ENCODE measurements at regions not wholly inside any gene's neighbourhood (a gene's known extent, or its start where the extent isn't known, plus 50 kb on each side); places are given as distances from the start of the nearest gene placed in this dataset.
A peak's percentile ranks its signal among the peaks of the same experiment; 100 is the strongest.

DNA sequence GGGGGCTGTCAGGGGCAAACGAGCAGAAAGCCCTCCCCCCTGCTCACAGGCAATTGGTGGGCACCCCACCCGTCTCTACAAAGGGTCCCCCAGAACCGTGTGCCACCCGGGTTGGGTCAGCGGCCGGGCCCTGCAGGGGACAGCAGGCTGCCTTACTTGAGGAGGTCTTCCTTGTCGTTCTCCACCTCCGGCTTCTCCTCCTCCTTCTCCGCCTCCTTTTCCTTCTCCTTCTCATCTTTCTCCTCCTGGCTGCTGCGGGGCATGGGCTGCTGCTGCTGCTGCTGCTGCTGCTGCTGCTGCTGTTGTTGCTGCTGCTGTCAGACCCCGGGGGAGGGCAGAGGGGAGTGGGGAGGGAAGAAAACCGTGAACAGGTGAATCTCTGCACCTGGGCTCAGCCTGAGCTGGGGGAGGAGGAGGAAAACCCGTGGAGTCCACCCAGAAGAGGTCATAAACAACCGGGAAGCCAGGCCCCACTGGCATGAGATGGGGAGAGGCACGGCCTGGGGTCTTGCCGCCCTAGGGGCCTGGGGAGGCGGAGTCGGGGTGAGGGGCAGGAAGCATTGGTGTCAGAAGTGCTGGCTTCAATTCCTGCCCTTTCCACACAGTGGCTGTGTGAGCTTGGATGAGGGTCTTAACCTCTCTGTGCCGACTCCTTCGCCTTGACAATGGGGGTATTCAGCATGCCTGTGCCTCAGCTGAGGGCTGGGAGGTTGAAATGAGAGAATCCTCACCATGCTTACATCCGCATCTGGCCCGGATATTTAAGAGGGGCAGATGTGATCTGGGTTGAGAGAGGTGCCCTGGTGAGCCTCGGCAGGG, 107.6 kb downstream of the RFLNA start:
- Histone ChIP-seq H3K4me1 (ENCODE audit: control insufficient read depth, insufficient read depth, low read length) (peaks cover 41% of the 10 kb centered on the region), H3K27ac (ENCODE audit: low read length) (no peak overlapping the region), H3K36me3 (ENCODE audit: control insufficient read depth, insufficient read depth, low read length) (no peaks in the 10 kb centered on the region; the same call in 1 of the 2 replicates), H3K27me3 (ENCODE audit: control insufficient read depth, insufficient read depth, low read length) (no peaks in the 10 kb centered on the region), H3K4me3 (ENCODE audit: low read depth in 2 of 2, low read length in 2 of 2) (no peak overlapping the region), H3K9me3 (ENCODE audit: control insufficient read depth, insufficient read depth, low read depth, low read length) (no peaks in the 10 kb centered on the region)
- intact Hi-C loops (cut with micrococcal nuclease; ENCODE audit: unreplicated experiment) = no loop called here
- CTCF ChIA-PET = no interaction called here
- DNase-seq (ENCODE audit: low read depth, low spot score) (no peak), ATAC-seq (no peak)
- no TSS peak for BruUV-seq (replicated peaks)
- TF ChIP-seq TCF7L2 (IDR thresholded peaks at IDR 0.05; ENCODE audit: low read depth, low read length) = no peak
- no peak for TF ChIP-seq POLR2AphosphoS5 (IDR thresholded peaks at IDR 0.05; ENCODE audit: low read depth, low read length)
- POLR2A ChIA-PET = interaction anchor here (0.6 kb wide), 1 partner anchor 117 kb away, joined by 4 read pairs; no protein-coding TSS in a partner anchor
- in situ Hi-C loops (cut with HindIII; ENCODE audit: low pct_unique_long_range_greater_than_20kb, low sequenced_read_pairs) = no loop called here

DNA sequence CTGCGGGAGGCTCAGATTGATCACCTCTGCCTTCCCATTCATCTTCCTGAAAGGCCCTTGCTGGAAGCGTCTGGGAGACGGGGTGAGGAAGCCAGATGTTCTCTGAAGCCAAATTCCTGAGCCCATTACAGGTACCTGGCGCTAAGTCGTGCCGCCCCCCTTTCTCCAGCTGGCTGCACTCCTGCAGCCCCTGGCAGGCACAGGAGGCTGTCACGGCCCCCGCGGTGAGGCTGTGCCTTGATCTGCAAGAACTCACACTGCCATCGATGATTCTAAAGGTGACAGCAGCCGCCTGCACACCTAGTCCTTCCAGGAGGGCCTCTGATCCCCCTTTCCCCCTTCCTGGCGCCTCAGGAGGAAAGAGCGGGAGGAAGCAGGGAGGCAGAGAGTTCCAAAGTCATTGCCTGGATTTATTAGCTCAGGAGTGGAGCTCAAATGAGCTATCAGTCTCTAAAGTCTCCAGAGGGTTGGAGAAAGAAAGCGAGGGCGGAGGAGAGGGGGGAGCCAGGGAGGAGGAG, 106.9 kb downstream of the RFLNA start:
- no peak for ATAC-seq
- Histone ChIP-seq H3K36me3 (ENCODE audit: control insufficient read depth, insufficient read depth, low read length) (no peaks in the 10 kb centered on the region; the same call in 1 of the 2 replicates), H3K4me3 (ENCODE audit: low read depth in 2 of 2, low read length in 2 of 2) (no peak overlapping the region), H3K4me1 (ENCODE audit: control insufficient read depth, insufficient read depth, low read length) (peaks cover 48% of the 10 kb centered on the region), H3K27ac (ENCODE audit: low read length) (no peak overlapping the region), H3K9me3 (ENCODE audit: control insufficient read depth, insufficient read depth, low read depth, low read length) (no peaks in the 10 kb centered on the region), H3K27me3 (ENCODE audit: control insufficient read depth, insufficient read depth, low read length) (no peaks in the 10 kb centered on the region)
- intact Hi-C loops (cut with micrococcal nuclease; ENCODE audit: unreplicated experiment) = no loop called here
- no peak for TF ChIP-seq CTCF (IDR thresholded peaks at IDR 0.05)
- TF ChIP-seq TCF7L2 (IDR thresholded peaks at IDR 0.05; ENCODE audit: low read depth, low read length) = no peak
- no peak for DNase-seq (ENCODE audit: low read depth, low spot score)
- POLR2A ChIA-PET = interaction anchor here (0.7 kb wide), 1 partner anchor 231 kb away, joined by 3 read pairs; no protein-coding TSS in a partner anchor
- BruUV-seq (replicated peaks) = no TSS peak
- CTCF ChIA-PET = no interaction called here
- in situ Hi-C loops (cut with HindIII; ENCODE audit: low pct_unique_long_range_greater_than_20kb, low sequenced_read_pairs) = no loop called here

DNA sequence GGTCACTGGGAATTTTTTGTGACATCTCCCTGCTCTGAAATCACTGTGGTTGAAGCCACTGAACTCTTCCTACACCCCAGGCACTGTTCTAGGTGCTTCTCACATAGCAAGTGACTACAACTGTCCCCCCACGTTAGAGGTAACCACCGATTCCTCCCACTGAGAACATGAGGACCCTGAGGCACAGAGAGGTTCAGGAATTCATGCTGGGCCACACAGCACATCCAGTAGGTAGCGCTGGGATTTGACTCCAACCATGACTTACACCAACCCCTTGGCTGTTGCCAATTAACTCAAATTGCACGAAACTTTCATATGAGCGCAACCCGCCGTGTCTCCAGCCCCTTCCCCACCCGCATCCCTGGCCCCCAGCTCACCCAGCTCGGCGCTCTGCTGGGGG, 105.2 kb downstream of the RFLNA start:
- Histone ChIP-seq H3K27me3 (ENCODE audit: control insufficient read depth, insufficient read depth, low read length) (no peaks in the 10 kb centered on the region), H3K27ac (ENCODE audit: low read length) (no peak overlapping the region), H3K9me3 (ENCODE audit: control insufficient read depth, insufficient read depth, low read depth, low read length) (no peaks in the 10 kb centered on the region), H3K4me3 (ENCODE audit: low read depth in 2 of 2, low read length in 2 of 2) (no peak overlapping the region), H3K36me3 (ENCODE audit: control insufficient read depth, insufficient read depth, low read length) (no peaks in the 10 kb centered on the region; the same call in 1 of the 2 replicates), H3K4me1 (ENCODE audit: control insufficient read depth, insufficient read depth, low read length) (peaks cover 64% of the 10 kb centered on the region)
- TF ChIP-seq POLR2AphosphoS5 (IDR thresholded peaks at IDR 0.05; ENCODE audit: low read depth, low read length) (0 out of 2 replicates have a peak, but pooled peaks have one; percentile 28), SIN3A (IDR thresholded peaks at IDR 0.05; ENCODE audit: borderline replicate concordance, insufficient read depth, low read depth, low read length) (no peak)
- DNase-seq (ENCODE audit: low read depth, low spot score) (no peak), ATAC-seq (no peak)
- ChIA-PET CTCF (interaction anchor here (0.8 kb wide), 1 partner anchor 9 kb away, joined by 4 read pairs; no protein-coding TSS in a partner anchor), POLR2A (no interaction called here)
- in situ Hi-C loops (cut with HindIII; ENCODE audit: low pct_unique_long_range_greater_than_20kb, low sequenced_read_pairs) (no loop called here), intact Hi-C loops (cut with micrococcal nuclease; ENCODE audit: unreplicated experiment) (no loop called here)
- no TSS peak for BruUV-seq (replicated peaks)

DNA sequence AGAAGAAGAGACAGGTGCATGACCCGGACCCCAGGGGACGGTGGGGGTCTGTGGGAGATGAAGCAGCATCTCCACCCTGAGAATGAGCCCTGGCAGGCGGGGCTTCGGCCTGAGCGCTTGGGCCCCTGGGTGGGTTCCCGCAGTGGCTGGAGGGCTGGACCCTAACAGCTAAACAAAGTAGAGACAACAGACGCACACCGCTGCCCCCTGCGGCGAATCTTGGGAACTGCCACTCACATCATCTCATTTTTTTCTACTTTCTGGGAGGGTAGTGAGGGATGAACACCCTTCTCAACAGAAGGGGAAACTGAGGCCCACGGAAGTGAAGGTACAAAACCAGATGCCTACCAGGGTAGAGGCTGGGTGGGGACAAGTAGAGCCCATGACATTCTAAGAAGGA, 104.7 kb downstream of the RFLNA start:
- POLR2A ChIA-PET = no interaction called here
- DNase-seq (ENCODE audit: low read depth, low spot score) = no peak

More for the DNA sequence above, 104.7 kb downstream of the RFLNA start:
- no peak overlapping the region for H3K4me3 ChIP-seq (ENCODE audit: low read depth in 2 of 2, low read length in 2 of 2)
- intact Hi-C loops (cut with micrococcal nuclease; ENCODE audit: unreplicated experiment) (loop anchor here (10.0 kb wide), 1 partner anchor 165 kb away; the partner anchor contains the start of gene NCOR2), in situ Hi-C loops (cut with HindIII; ENCODE audit: low pct_unique_long_range_greater_than_20kb, low sequenced_read_pairs) (no loop called here)
- no peak overlapping the region for H3K27ac ChIP-seq (ENCODE audit: low read length)
- peak; percentile 90 for TF ChIP-seq CTCF (IDR thresholded peaks at IDR 0.05)
- TF ChIP-seq TCF7L2 (IDR thresholded peaks at IDR 0.05; ENCODE audit: low read depth, low read length) = no peak
- no peaks in the 10 kb centered on the region for H3K27me3 ChIP-seq (ENCODE audit: control insufficient read depth, insufficient read depth, low read length)
- no TSS peak for BruUV-seq (replicated peaks)
- 0 out of 2 replicates have a peak, but pooled peaks have one; percentile 31 for ATAC-seq
- CTCF ChIA-PET = interaction anchor here (0.8 kb wide), 1 partner anchor 9 kb away, joined by 4 read pairs; no protein-coding TSS in a partner anchor
- no peaks in the 10 kb centered on the region; the same call in 1 of the 2 replicates for H3K36me3 ChIP-seq (ENCODE audit: control insufficient read depth, insufficient read depth, low read length)
- no peaks in the 10 kb centered on the region for H3K9me3 ChIP-seq (ENCODE audit: control insufficient read depth, insufficient read depth, low read depth, low read length)
- H3K4me1 ChIP-seq (ENCODE audit: control insufficient read depth, insufficient read depth, low read length) = peaks cover 68% of the 10 kb centered on the region

Measured in Panc1 (cell line).